ENCODE measurements at regions not wholly inside any gene's neighbourhood (a gene's known extent, or its start where the extent isn't known, plus 50 kb on each side); places are given as distances from the start of the nearest gene placed in this dataset.

DNA sequence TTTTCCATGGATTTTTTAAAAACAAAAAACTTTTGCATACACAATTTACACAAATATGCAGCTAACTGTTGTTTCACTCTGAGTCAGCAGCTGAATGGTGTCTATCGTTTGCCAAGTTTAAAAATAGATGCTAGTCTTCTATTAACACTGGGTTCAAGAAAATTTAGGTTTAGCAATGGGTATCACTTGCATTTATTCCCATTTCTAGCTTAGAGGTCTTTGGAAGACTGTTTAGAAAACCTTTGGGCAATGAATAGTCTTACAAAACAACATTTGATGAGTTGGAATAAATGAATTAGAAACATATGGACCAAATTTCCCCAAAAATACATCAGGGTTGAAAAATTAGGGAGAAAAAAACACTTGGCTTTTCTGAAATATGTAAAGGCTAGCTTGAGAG lies 165.8 kb downstream of the LYPLAL1 start:
- TF ChIP-seq EZH2phosphoT487 (IDR thresholded peaks at IDR 0.05; ENCODE audit: borderline replicate concordance, low read depth, low read length), result no peak
- TF ChIP-seq, protein P1, sequence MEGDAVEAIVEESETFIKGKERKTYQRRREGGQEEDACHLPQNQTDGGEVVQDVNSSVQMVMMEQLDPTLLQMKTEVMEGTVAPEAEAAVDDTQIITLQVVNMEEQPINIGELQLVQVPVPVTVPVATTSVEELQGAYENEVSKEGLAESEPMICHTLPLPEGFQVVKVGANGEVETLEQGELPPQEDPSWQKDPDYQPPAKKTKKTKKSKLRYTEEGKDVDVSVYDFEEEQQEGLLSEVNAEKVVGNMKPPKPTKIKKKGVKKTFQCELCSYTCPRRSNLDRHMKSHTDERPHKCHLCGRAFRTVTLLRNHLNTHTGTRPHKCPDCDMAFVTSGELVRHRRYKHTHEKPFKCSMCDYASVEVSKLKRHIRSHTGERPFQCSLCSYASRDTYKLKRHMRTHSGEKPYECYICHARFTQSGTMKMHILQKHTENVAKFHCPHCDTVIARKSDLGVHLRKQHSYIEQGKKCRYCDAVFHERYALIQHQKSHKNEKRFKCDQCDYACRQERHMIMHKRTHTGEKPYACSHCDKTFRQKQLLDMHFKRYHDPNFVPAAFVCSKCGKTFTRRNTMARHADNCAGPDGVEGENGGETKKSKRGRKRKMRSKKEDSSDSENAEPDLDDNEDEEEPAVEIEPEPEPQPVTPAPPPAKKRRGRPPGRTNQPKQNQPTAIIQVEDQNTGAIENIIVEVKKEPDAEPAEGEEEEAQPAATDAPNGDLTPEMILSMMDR (conservative IDR thresholded peaks at IDR 0.05; ENCODE audit: low read length), result no peak
- no peaks in the 10 kb centered on the region for H3K79me2 ChIP-seq (ENCODE audit: insufficient read depth, low read depth, low read length)
- POLR2A ChIA-PET, result interaction anchor here (0.7 kb wide), 1 partner anchor 43 kb away, joined by 3 read pairs; no protein-coding TSS in a partner anchor
- no peak overlapping the region for H2AFZ ChIP-seq (ENCODE audit: low read length)
- no peak overlapping the region for H3K4me3 ChIP-seq (ENCODE audit: low read depth, low read length, poor library complexity, severe bottlenecking)
- no peaks in the 10 kb centered on the region for H3K9me3 ChIP-seq (ENCODE audit: low read length)
- no peak for DNase-seq (ENCODE audit: low spot score)
- H3K9me2 ChIP-seq (ENCODE audit: insufficient read depth, low read length), result no peaks in the 10 kb centered on the region
- H3K4me1 ChIP-seq (ENCODE audit: insufficient read depth, low read length, poor library complexity, severe bottlenecking), result no peaks in the 10 kb centered on the region
- CTCF ChIA-PET (ENCODE audit: unreplicated experiment), result no interaction called here
- H3K36me3 ChIP-seq (ENCODE audit: insufficient read depth, low read length), result no peaks in the 10 kb centered on the region
- H4K20me1 ChIP-seq (ENCODE audit: insufficient read depth, low read length), result no peaks in the 10 kb centered on the region
- no TSS peak for BruUV-seq (replicated peaks)
- H3K4me2 ChIP-seq (ENCODE audit: low read length), result no peak overlapping the region
- intact Hi-C loops (cut with micrococcal nuclease; ENCODE audit: unreplicated experiment), result no loop called here
- H3K27ac ChIP-seq (ENCODE audit: low read depth, low read length, poor library complexity, severe bottlenecking), result no peak overlapping the region

DNA sequence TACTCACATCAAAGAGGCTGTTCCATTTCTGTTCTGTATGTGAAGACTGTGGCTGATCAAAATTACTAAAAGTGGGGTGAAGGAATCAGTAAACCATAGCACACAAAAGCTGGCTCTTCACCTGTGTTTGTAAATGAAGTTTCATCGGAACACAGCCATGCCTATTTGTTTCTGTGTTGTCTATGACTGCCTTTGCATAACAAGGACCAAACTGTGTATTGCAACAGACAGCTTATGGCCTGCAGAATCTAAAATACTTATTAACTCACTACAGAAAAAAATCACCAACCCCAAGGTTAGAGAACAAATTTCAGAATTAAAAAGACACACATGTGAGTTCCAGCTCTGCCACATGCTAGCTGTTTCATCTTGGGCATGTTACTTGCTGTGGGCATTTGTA lies 163.9 kb downstream of the LYPLAL1 start:
- H3K9me2 ChIP-seq (ENCODE audit: insufficient read depth, low read length), result no peaks in the 10 kb centered on the region
- no peaks in the 10 kb centered on the region for H3K36me3 ChIP-seq (ENCODE audit: insufficient read depth, low read length)
- H3K4me1 ChIP-seq (ENCODE audit: insufficient read depth, low read length, poor library complexity, severe bottlenecking), result no peaks in the 10 kb centered on the region
- H3K4me3 ChIP-seq (ENCODE audit: low read depth, low read length, poor library complexity, severe bottlenecking), result no peak overlapping the region
- intact Hi-C loops (cut with micrococcal nuclease; ENCODE audit: unreplicated experiment), result no loop called here
- POLR2A ChIA-PET, result no interaction called here
- no peak for DNase-seq (ENCODE audit: low spot score)
- TF ChIP-seq EZH2phosphoT487 (IDR thresholded peaks at IDR 0.05; ENCODE audit: borderline replicate concordance, low read depth, low read length), result no peak
- TF ChIP-seq, protein P1 (conservative IDR thresholded peaks at IDR 0.05; ENCODE audit: low read length), result no peak
- no peak overlapping the region for H3K27ac ChIP-seq (ENCODE audit: low read depth, low read length, poor library complexity, severe bottlenecking)
- H4K20me1 ChIP-seq (ENCODE audit: insufficient read depth, low read length), result no peaks in the 10 kb centered on the region
- H2AFZ ChIP-seq (ENCODE audit: low read length), result no peak overlapping the region
- H3K4me2 ChIP-seq (ENCODE audit: low read length), result no peak overlapping the region
- BruUV-seq (replicated peaks), result no TSS peak
- no peaks in the 10 kb centered on the region for H3K79me2 ChIP-seq (ENCODE audit: insufficient read depth, low read depth, low read length)
- H3K9me3 ChIP-seq (ENCODE audit: low read length), result no peaks in the 10 kb centered on the region
- CTCF ChIA-PET (ENCODE audit: unreplicated experiment), result no interaction called here

DNA sequence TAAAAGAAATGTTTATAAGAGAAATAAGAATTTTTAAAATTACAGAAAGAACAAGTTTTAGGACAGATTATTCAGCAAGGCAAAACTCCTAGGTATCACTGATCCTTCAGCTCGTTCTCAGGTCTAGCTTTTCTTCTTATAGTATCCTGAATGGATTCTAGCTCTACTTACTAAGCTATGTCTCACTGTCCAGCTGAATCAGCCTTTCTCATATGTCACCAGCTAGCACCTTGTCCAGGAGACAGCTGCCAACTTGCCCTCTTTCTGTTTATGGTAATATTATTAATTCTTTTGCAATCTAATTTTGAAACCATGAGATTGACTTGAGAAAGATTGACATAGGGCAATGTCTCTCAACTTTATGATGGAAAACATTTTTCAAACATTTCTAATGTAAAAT lies 159.9 kb downstream of the LYPLAL1 start:
- Histone ChIP-seq H4K20me1 (ENCODE audit: insufficient read depth, low read length) (no peaks in the 10 kb centered on the region), H3K4me1 (ENCODE audit: insufficient read depth, low read length, poor library complexity, severe bottlenecking) (no peaks in the 10 kb centered on the region), H3K79me2 (ENCODE audit: insufficient read depth, low read depth, low read length) (no peaks in the 10 kb centered on the region), H3K4me2 (ENCODE audit: low read length) (no peak overlapping the region), H3K27ac (ENCODE audit: low read depth, low read length, poor library complexity, severe bottlenecking) (no peak overlapping the region), H3K36me3 (ENCODE audit: insufficient read depth, low read length) (no peaks in the 10 kb centered on the region), H3K9me2 (ENCODE audit: insufficient read depth, low read length) (no peaks in the 10 kb centered on the region), H3K4me3 (ENCODE audit: low read depth, low read length, poor library complexity, severe bottlenecking) (no peak overlapping the region), H2AFZ (ENCODE audit: low read length) (no peak overlapping the region), H3K9me3 (ENCODE audit: low read length) (no peaks in the 10 kb centered on the region)
- TF ChIP-seq, protein P1 (conservative IDR thresholded peaks at IDR 0.05; ENCODE audit: low read length), result no peak
- no peak for TF ChIP-seq EZH2phosphoT487 (IDR thresholded peaks at IDR 0.05; ENCODE audit: borderline replicate concordance, low read depth, low read length)
- no peak for DNase-seq (ENCODE audit: low spot score)
- intact Hi-C loops (cut with micrococcal nuclease; ENCODE audit: unreplicated experiment), result no loop called here
- no TSS peak for BruUV-seq (replicated peaks)
- ChIA-PET POLR2A (interaction anchor here (0.7 kb wide), 1 partner anchor 40 kb away, joined by 3 read pairs; no protein-coding TSS in a partner anchor), CTCF (ENCODE audit: unreplicated experiment) (no interaction called here)
